IMR-90 (cell line): ENCODE measurements at regions not wholly inside any gene's neighbourhood (a gene's known extent, or its start where the extent isn't known, plus 50 kb on each side); places are given as distances from the start of the nearest gene placed in this dataset.

Source experiments
- ATAC-seq: fragments of 200-7000 bp; cut with Tn5 transposase; 2 replicates; pipeline ENCODE4 v1.9.1; 2020; ENCODE audit warnings: low read depth, mild to moderate bottlenecking, moderate library complexity
- BruUV-seq: library from RNA; stranded (reverse); fragments of 400-500 nt; replicated peaks from 2 replicates; lab custom pipeline; 2021; lab: Mats Ljungman, UMichigan
- CTCF ChIA-PET: fragments of 300-600 bp; formaldehyde crosslinking; extraction: SDS; loops from one replicate; lab custom pipeline; 2021; ENCODE audit warnings: antibody characterized with exemption; lab: Yijun Ruan, JAX
- POLR2A ChIA-PET: fragments of 300-600 bp; sonication (Branson Sonifier 250); formaldehyde crosslinking; loops from one replicate; lab custom pipeline; 2022; ENCODE audit warnings: antibody characterized with exemption; ENCODE audit not compliant: unreplicated experiment; lab: Charles Lee
- DNase-seq: peaks from one replicate; pipeline ENCODE4 v3.0.0; 2013
- H2AFZ ChIP-seq: replicated peaks from 2 replicates; pipeline ENCODE3; 2013; ENCODE audit warnings: low read length, mild to moderate bottlenecking; ENCODE audit not compliant: poor library complexity
- H2AK5ac ChIP-seq: 2 replicates; pipeline ENCODE4 v1.6.1; 2013; ENCODE audit warnings: low read depth, low read length, inconsistent platforms
- H2AK9ac ChIP-seq: replicated peaks from 2 replicates; pipeline ENCODE3; 2013; ENCODE audit warnings: mild to moderate bottlenecking, low read depth, low read length, moderate library complexity; ENCODE audit not compliant: poor library complexity
- H2BK120ac ChIP-seq: 2 replicates; pipeline ENCODE4 v1.6.1; 2013; ENCODE audit warnings: low read depth, low read length, inconsistent platforms
- H2BK15ac ChIP-seq: 3 replicates; pipeline ENCODE4 v1.6.1; 2013; ENCODE audit warnings: low read depth, low read length, inconsistent platforms
- H2BK20ac ChIP-seq: 2 replicates; pipeline ENCODE4 v1.6.1; 2013; ENCODE audit warnings: low read depth, mild to moderate bottlenecking, inconsistent platforms, low read length, moderate library complexity
- H2BK5ac ChIP-seq: 2 replicates; pipeline ENCODE4 v1.6.1; 2013; ENCODE audit warnings: mild to moderate bottlenecking, low read depth, low read length, inconsistent platforms; ENCODE audit not compliant: poor library complexity, severe bottlenecking
- H3K14ac ChIP-seq: replicated peaks from 2 replicates; pipeline ENCODE4 v1.6.1; 2013; ENCODE audit warnings: low read depth, low read length, inconsistent platforms
- H3K18ac ChIP-seq: 2 replicates; pipeline ENCODE4 v1.6.1; 2013; ENCODE audit warnings: low read depth, low read length, control low read depth
- H3K23ac ChIP-seq: 2 replicates; pipeline ENCODE4 v1.6.1; 2013; ENCODE audit warnings: low read depth, low read length, inconsistent platforms
- H3K27ac ChIP-seq: 2 replicates; pipeline ENCODE4 v1.5.1; 2013; ENCODE audit warnings: mild to moderate bottlenecking, control low read depth, low read length; ENCODE audit not compliant: insufficient read depth
- H3K27me3 ChIP-seq: 2 replicates; pipeline ENCODE4 v1.6.1; 2013; ENCODE audit warnings: low read length; ENCODE audit not compliant: control insufficient read depth, insufficient read depth
- H3K36me3 ChIP-seq: 2 replicates; pipeline ENCODE4 v1.6.1; 2013; ENCODE audit warnings: low read length, mixed read lengths; ENCODE audit not compliant: control insufficient read depth, insufficient read depth
- H3K4ac ChIP-seq: 2 replicates; pipeline ENCODE4 v1.6.1; 2013; ENCODE audit warnings: low read depth, low read length, inconsistent platforms
- H3K4me1 ChIP-seq: 2 replicates; pipeline ENCODE4 v1.6.1; 2013; ENCODE audit warnings: low read length, mixed read lengths; ENCODE audit not compliant: control insufficient read depth, insufficient read depth
- H3K4me2 ChIP-seq: 2 replicates; pipeline ENCODE4 v1.6.1; 2013; ENCODE audit warnings: low read depth, mild to moderate bottlenecking, control low read depth, low read length, moderate library complexity
- H3K4me3 ChIP-seq: 2 replicates; pipeline ENCODE4 v1.5.1; 2013; ENCODE audit warnings: low read depth, mild to moderate bottlenecking, control low read depth, low read length, moderate library complexity; ENCODE audit not compliant: insufficient read depth
- H3K56ac ChIP-seq: 2 replicates; pipeline ENCODE4 v1.6.1; 2013; ENCODE audit warnings: low read length, inconsistent platforms; ENCODE audit not compliant: insufficient read depth; ENCODE audit errors: extremely low read depth
- H3K79me1 ChIP-seq, 2 experiments: 2 replicates each; pipeline ENCODE4 v1.6.1; 2013; ENCODE audit warnings: low read length in 2 of 2, inconsistent platforms in 1 of 2, low read depth in 1 of 2
- H3K9ac ChIP-seq: 2 replicates; pipeline ENCODE4 v1.6.1; 2013; ENCODE audit warnings: low read depth, low read length, control low read depth
- H3K9me1 ChIP-seq: 2 replicates; pipeline ENCODE4 v1.6.1; 2013; ENCODE audit warnings: low read length, inconsistent platforms; ENCODE audit not compliant: insufficient read depth
- H3K9me3 ChIP-seq: 2 replicates; pipeline ENCODE4 v1.6.1; 2013; ENCODE audit warnings: low read length; ENCODE audit not compliant: control insufficient read depth, insufficient read depth
- H4K20me1 ChIP-seq: 2 replicates; pipeline ENCODE4 v1.6.1; 2013; ENCODE audit warnings: low read length, inconsistent platforms; ENCODE audit not compliant: insufficient read depth
- H4K5ac ChIP-seq: 2 replicates; pipeline ENCODE4 v1.6.1; 2013; ENCODE audit warnings: mild to moderate bottlenecking, low read depth, low read length, control low read depth
- H4K8ac ChIP-seq, 2 experiments: 2 replicates each; pipeline ENCODE4 v1.6.1; 2013; ENCODE audit warnings: low read depth in 2 of 2, low read length in 2 of 2, control low read depth in 1 of 2, inconsistent platforms in 1 of 2
- H4K91ac ChIP-seq: 2 replicates; pipeline ENCODE4 v1.6.1; 2013; ENCODE audit warnings: low read depth, low read length, inconsistent platforms; ENCODE audit not compliant: insufficient read depth
- CEBPB ChIP-seq: IDR thresholded peaks from 2 replicates; pipeline ENCODE4 v1.6.1; 2012; ENCODE audit warnings: low read depth, low read length, improper control_type of control experiment
- CTCF ChIP-seq: conservative IDR thresholded peaks from 2 replicates; pipeline ENCODE4 v1.5.1; 2012; ENCODE audit warnings: mild to moderate bottlenecking, low read depth, low read length, improper control_type of control experiment
- MAZ ChIP-seq: IDR thresholded peaks from 2 replicates; pipeline ENCODE4 v1.6.1; 2012; ENCODE audit warnings: low read depth, mild to moderate bottlenecking, low read length, improper control_type of control experiment, moderate library complexity, borderline replicate concordance
- MXI1 ChIP-seq: IDR thresholded peaks from 2 replicates; pipeline ENCODE4 v1.6.1; 2012; ENCODE audit warnings: low read depth, mild to moderate bottlenecking, low read length, moderate library complexity, borderline replicate concordance
- NFE2L2 ChIP-seq: fragments of 150-350 bp; IDR thresholded peaks from 2 replicates; pipeline ENCODE4 v1.6.1; 2016; ENCODE audit warnings: low read depth, mild to moderate bottlenecking, low read length
- POLR2A ChIP-seq: IDR thresholded peaks from 2 replicates; pipeline ENCODE4 v1.6.1; 2012; ENCODE audit warnings: mild to moderate bottlenecking, low read depth, low read length
- WGBS, 2 experiments: methylation state at CpG; one replicate each; pipeline versions ENCODE4 v1.1.5 to v1.1.7; 2013; ENCODE audit warnings: missing lambda C conversion rate in 2 of 2; ENCODE audit not compliant: insufficient read length in 1 of 2; ENCODE audit errors: extremely low coverage in 2 of 2; 5-methylcytosine and 5-hydroxymethylcytosine counted together
- dilution Hi-C: fragments of 300-500 bp; cut with HindIII; formaldehyde crosslinking; loops from one replicate; pipeline ENCODE4 v1.14.3; 2018; ENCODE audit warnings: low sequenced_read_pairs; ENCODE audit not compliant: unreplicated experiment
- in situ Hi-C: fragments of 300-500 bp; cut with MboI; formaldehyde crosslinking; loops from 3 replicates; pipeline ENCODE4 v1.14.3; 2019; ENCODE audit warnings: low sequenced_read_pairs, inconsistent platforms, mixed read lengths
- intact Hi-C: fragments of 100-400 bp; cut with micrococcal nuclease; formaldehyde crosslinking; loops from 2 replicates; pipeline ENCODE4 v1.10.0; 2022
- TF ChIP-seq, protein P1 (sequence below): fragments of 150-350 bp; IDR thresholded peaks from 2 replicates; pipeline ENCODE4 v1.6.1; 2017; ENCODE audit warnings: mild to moderate bottlenecking, antibody characterized with exemption, low read length, low read depth

DNA sequence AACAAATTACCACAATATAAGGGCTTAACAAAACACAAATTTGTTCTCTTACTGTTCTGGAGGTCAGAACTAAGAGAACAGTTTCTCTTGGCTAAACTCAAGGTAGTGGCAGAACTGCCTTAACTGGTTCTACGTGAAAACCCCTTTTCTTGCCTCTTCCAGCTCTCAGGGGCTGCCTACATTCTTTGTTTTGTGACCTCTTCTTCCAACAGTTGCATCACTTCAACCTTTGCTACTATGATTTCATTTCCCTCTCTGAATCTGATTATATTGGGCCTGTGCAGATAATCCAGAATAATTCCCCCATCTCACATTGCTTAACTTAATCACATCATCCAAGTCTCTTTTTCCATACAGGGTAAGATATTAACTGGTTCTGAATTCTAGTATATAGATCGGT is 624.6 kb downstream of the ZPLD1 start:
- Histone ChIP-seq H3K4ac (no peak overlapping the region), H3K9ac (no peak overlapping the region), H2BK15ac (no peak overlapping the region), H2BK20ac (no peak overlapping the region), H3K18ac (no peak overlapping the region), H3K56ac (no peak overlapping the region), H2AFZ (no peak overlapping the region), H3K4me2 (no peak overlapping the region), H3K27me3 (no peaks in the 10 kb centered on the region), H4K20me1 (no peaks in the 10 kb centered on the region), H3K79me1 (no peaks in the 10 kb centered on the region), H3K4me3 (no peak overlapping the region), H4K8ac (no peak overlapping the region), H3K27ac (no peak overlapping the region), H3K9me3 (no peaks in the 10 kb centered on the region), H2BK5ac (no peak overlapping the region), H3K36me3 (no peaks in the 10 kb centered on the region), H4K5ac (no peak overlapping the region), H2AK9ac (no peak overlapping the region), H2BK120ac (no peak overlapping the region), H4K91ac (no peak overlapping the region), H3K9me1 (no peaks in the 10 kb centered on the region), H2AK5ac (no peak overlapping the region), H3K4me1 (no peaks in the 10 kb centered on the region), H3K14ac (no peak overlapping the region), H3K23ac (no peak overlapping the region)
- no peak for DNase-seq
- TF ChIP-seq MXI1 (no peak), POLR2A (no peak), MAZ (no peak), CEBPB (no peak), NFE2L2 (no peak), CTCF (no peak)
- TF ChIP-seq, protein P1, sequence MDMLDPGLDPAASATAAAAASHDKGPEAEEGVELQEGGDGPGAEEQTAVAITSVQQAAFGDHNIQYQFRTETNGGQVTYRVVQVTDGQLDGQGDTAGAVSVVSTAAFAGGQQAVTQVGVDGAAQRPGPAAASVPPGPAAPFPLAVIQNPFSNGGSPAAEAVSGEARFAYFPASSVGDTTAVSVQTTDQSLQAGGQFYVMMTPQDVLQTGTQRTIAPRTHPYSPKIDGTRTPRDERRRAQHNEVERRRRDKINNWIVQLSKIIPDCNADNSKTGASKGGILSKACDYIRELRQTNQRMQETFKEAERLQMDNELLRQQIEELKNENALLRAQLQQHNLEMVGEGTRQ: no peak
- in situ Hi-C loops: no loop called here
- no TSS peak for BruUV-seq
- CTCF ChIA-PET: no interaction called here
- intact Hi-C loops: no loop called here
- POLR2A ChIA-PET: no interaction called here
- 17% methylated on average over 1 of the region's 2 CpGs; no CpG with 5 or more reads in 1 of the 2 experiments for WGBS, 2 experiments
- no peak for ATAC-seq
- dilution Hi-C loops: no loop called here
